T1000 (cell line): ENCODE measurements at regions not wholly inside any gene's neighbourhood (a gene's known extent, or its start where the extent isn't known, plus 50 kb on each side); places are given as distances from the start of the nearest gene placed in this dataset.

Source experiments
- DNase-seq: peaks from one replicate; lab custom pipeline; 2025; ENCODE audit warnings: mixed read lengths; lab: John Stamatoyannopoulos, UW

GRCh38 chr6:44011350-44011920, 115.8 kb downstream of the MRPL14 start:
- no peak for DNase-seq

GRCh38 chr6:44010411-44011349, 116.6 kb downstream of the MRPL14 start:
- peak; percentile 88 for DNase-seq

- no peak for DNase-seq
Measured at GRCh38 chr6:44009425-44010321, 117.6 kb downstream of the MRPL14 start.

- DNase-seq, result no peak
Measured at GRCh38 chr6:44008821-44009370, 118.4 kb downstream of the MRPL14 start.

- no peak for DNase-seq
Measured at GRCh38 chr6:44007818-44008621, 119.2 kb downstream of the MRPL14 start.

- no peak for DNase-seq
Measured at GRCh38 chr6:44006872-44007303, 120.4 kb downstream of the MRPL14 start.

- no peak for DNase-seq
Measured at GRCh38 chr6:44006123-44006871, 121.0 kb downstream of the MRPL14 start.

- DNase-seq, result no peak
Measured at GRCh38 chr6:44005507-44005903, 121.7 kb downstream of the MRPL14 start.

GRCh38 chr6:44004625-44005506, 122.4 kb downstream of the MRPL14 start:
- DNase-seq, result peak; percentile 7

- no peak for DNase-seq
Measured at GRCh38 chr6:44004136-44004535, 123.1 kb downstream of the MRPL14 start.

- DNase-seq, result no peak
Measured at GRCh38 chr6:44003345-44004061, 123.7 kb downstream of the MRPL14 start.

GRCh38 chr6:44002593-44003344, 124.5 kb downstream of the MRPL14 start:
- DNase-seq, result peak; percentile 42

- DNase-seq, result no peak
Measured at GRCh38 chr6:44002067-44002592, 125.1 kb downstream of the MRPL14 start.

- no peak for DNase-seq
Measured at GRCh38 chr6:44001318-44002066, 125.8 kb downstream of the MRPL14 start.

GRCh38 chr6:44000164-44000842, 126.9 kb downstream of the MRPL14 start:
- no peak for DNase-seq

GRCh38 chr6:43999628-44000027, 127.6 kb downstream of the MRPL14 start:
- no peak for DNase-seq
